Naive thymus-derived CD8-positive, alpha-beta T cell (primary cell): ENCODE measurements at regions not wholly inside any gene's neighbourhood (a gene's known extent, or its start where the extent isn't known, plus 50 kb on each side); places are given as distances from the start of the nearest gene placed in this dataset.
A peak's percentile ranks its signal among the peaks of the same experiment; 100 is the strongest.

ENCODE experiments used
- ATAC-seq, 2 donors: fragments of 150-1000 bp; cut with Tn5 transposase in 1 of 2; sonication (Bioruptor Pico), chemical (Tn5 transposase) in 1 of 2; 1 replicate in 1 of 2; 2 replicates in 1 of 2; pipeline ENCODE4 v1.10.0; 2021; ENCODE audit warnings: mild to moderate bottlenecking in 2 of 2, moderate library complexity in 2 of 2
- POLR2A ChIA-PET: fragments of 350-600 bp; sonication (Branson Sonifier 250); formaldehyde crosslinking; loops from one replicate; lab custom pipeline; 2021; ENCODE audit warnings: antibody characterized with exemption; lab: Charles Lee
- DNase-seq, 10 donors: peaks; one replicate each; pipeline versions ENCODE4 v3.0.0 to v3.0.0-alpha.2; 2020 to 2022
- H3K27ac Mint-ChIP-seq, 10 donors: one replicate each; pipeline ENCODE4 v1.8.0; 2020 to 2022; ENCODE audit warnings: mild to moderate bottlenecking in 10 of 10, mixed read lengths in 10 of 10, moderate library complexity in 4 of 10, inconsistent platforms in 1 of 10
- H3K27me3 Mint-ChIP-seq, 5 donors: one replicate each; pipeline ENCODE4 v1.8.0; 2021 to 2022; ENCODE audit warnings: mixed read lengths in 5 of 5
- H3K36me3 Mint-ChIP-seq, 3 donors: one replicate each; pipeline ENCODE4 v1.8.0; 2020 to 2022; ENCODE audit warnings: mixed read lengths in 3 of 3, mild to moderate bottlenecking in 2 of 3, inconsistent platforms in 1 of 3
- H3K4me1 Mint-ChIP-seq, 4 donors: one replicate each; pipeline ENCODE4 v1.8.0; 2021 to 2022; ENCODE audit warnings: mixed read lengths in 4 of 4
- H3K4me3 Mint-ChIP-seq, 10 donors: one replicate each; pipeline ENCODE4 v1.8.0; 2020 to 2022; ENCODE audit warnings: mild to moderate bottlenecking in 10 of 10, mixed read lengths in 10 of 10, moderate library complexity in 6 of 10, inconsistent platforms in 1 of 10
- H3K9me3 Mint-ChIP-seq, 9 donors: one replicate each; pipeline ENCODE4 v1.8.0; 2020 to 2022; ENCODE audit warnings: mixed read lengths in 9 of 9, mild to moderate bottlenecking in 3 of 9, inconsistent platforms in 1 of 9, moderate library complexity in 1 of 9

DNA sequence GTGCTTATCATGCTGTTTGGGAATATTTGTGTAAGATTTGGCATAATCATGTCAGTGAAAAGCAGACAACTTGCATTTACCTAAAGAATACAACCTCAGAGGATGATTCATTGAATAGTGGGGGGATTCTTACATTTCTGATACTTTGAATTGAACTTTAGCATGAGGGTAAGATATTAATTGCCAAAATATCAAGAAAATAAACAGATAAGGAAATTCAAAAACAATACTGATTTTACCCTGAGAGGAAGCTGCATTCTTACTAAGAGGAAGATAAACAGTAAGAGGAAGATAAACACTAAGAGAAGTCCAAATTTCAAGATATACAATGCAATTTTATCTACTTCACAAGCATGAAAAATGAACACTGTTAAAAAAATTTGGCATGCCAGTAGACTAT, 2564.3 kb upstream of the PCDH20 start:
- DNase-seq: no peak
- no peaks in the 10 kb centered on the region for H3K36me3 Mint-ChIP-seq

DNA sequence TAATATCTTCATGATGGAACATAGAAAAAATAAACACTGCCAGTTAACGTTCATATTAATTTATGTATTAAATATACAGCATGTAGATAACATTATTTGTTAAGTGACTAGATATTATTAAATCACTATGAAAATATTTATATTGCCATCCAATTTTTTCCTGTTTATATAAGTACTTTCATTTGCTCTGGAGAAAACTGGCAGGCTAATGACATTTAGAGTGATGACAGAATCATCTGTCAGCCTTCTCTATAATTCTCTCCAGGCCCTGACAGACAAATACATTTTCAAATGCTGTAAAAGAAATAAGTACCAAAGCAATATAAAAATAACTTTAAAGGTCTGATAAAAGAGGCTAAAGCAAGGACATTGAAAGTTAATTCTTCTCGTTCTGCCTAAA, 2556.7 kb upstream of the PCDH20 start:
- peaks cover 2 to 31% (median 10%) of the 10 kb centered on the region in 9 donors for H3K9me3 Mint-ChIP-seq
- no peaks in the 10 kb centered on the region for H3K36me3 Mint-ChIP-seq
- ATAC-seq: no peak

More for the DNA sequence above, 2564.3 kb upstream of the PCDH20 start:
- Mint-ChIP-seq H3K4me1 (no peaks in the 10 kb centered on the region), H3K9me3 (peaks cover 0 to 30% (median 6%) of the 10 kb centered on the region in 9 donors), H3K27ac (no peak overlapping the region), H3K4me3 (no peak overlapping the region), H3K27me3 (no peaks in the 10 kb centered on the region)
- POLR2A ChIA-PET: no interaction called here
- no peak for ATAC-seq

DNA sequence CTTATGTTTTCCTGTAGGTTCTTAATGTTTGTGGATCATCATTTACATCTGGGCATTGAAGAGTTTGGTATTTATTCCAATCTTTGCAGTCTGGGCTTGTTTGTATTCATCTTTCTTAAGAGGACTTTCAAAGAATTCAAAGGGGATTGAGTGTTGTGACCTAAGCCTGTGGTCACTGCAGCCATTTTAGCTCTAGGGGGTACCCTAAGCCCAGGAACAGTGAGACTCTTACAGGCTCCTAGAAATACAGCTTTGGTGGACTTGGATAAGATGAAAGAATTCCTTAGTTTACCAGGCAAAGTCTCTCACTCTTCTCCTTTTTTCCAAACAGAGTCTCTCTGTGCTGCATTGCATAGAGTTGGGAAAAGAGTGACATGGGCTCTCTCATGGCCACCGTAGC, 2539.0 kb upstream of the PCDH20 start:
- H3K27me3 Mint-ChIP-seq: no peaks in the 10 kb centered on the region

More for the DNA sequence above, 2556.7 kb upstream of the PCDH20 start:
- POLR2A ChIA-PET: no interaction called here
- no peak for DNase-seq
- no peak overlapping the region for H3K27ac Mint-ChIP-seq
- no peak overlapping the region for H3K4me3 Mint-ChIP-seq
- no peaks in the 10 kb centered on the region for H3K27me3 Mint-ChIP-seq
- H3K4me1 Mint-ChIP-seq: no peaks in the 10 kb centered on the region

DNA sequence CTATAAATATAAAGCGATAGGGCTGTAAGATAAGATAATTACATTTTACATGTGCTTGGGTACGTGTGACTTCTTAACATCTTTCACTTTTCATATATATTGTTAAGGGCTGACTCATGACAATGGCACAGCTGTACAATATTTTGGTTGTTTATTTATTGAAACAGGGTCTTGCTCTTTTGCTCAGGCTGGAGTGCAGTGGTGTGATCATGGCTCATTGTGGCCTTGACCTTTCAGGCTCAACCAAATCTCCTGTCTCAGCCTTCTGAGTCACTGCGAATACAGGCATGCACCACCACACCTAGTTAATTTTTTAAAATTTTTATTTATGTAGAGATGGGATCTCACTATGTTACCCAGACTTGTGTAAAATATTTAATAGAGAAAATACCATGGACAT, 2532.4 kb upstream of the PCDH20 start:
- H3K4me3 Mint-ChIP-seq: no peak overlapping the region
- ATAC-seq (no peak), DNase-seq (no peak)
- peaks cover 0 to 11% (median 5%) of the 10 kb centered on the region in 9 donors for H3K9me3 Mint-ChIP-seq
- H3K4me1 Mint-ChIP-seq: no peaks in the 10 kb centered on the region
- H3K36me3 Mint-ChIP-seq: no peaks in the 10 kb centered on the region
- POLR2A ChIA-PET: no interaction called here
- no peaks in the 10 kb centered on the region for H3K27me3 Mint-ChIP-seq
- no peak overlapping the region for H3K27ac Mint-ChIP-seq

More for the DNA sequence above, 2539.0 kb upstream of the PCDH20 start:
- Mint-ChIP-seq H3K36me3 (peaks cover 0 to 8% (median 0%) of the 10 kb centered on the region in 3 donors), H3K9me3 (peaks cover 5 to 21% (median 11%) of the 10 kb centered on the region in 9 donors), H3K27ac (no peak overlapping the region), H3K4me3 (no peak overlapping the region), H3K4me1 (no peaks in the 10 kb centered on the region)
- POLR2A ChIA-PET: no interaction called here
- no peak for DNase-seq
- ATAC-seq: no peak

DNA sequence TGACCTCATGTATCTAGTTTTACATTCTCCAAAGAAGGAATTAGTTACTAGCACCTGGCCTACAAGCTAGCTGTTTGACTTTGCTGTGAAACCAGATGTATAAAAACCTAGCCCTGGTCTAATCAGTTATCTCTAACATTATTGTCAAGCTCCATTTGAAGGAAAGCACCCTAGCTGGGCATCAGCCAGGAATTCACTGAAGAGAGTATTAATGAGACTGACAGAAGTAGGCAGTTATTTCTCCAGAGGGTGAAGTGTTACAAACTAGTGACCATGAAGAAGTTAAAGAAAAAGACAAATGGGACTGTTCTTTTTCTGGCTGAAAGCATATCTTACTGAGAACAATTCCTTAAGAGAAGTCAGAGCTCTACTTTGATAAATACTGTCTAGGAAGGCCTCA, 2529.3 kb upstream of the PCDH20 start:
- Mint-ChIP-seq H3K4me3 (no peak overlapping the region), H3K9me3 (peaks cover 0 to 2% (median 0%) of the 10 kb centered on the region in 9 donors), H3K4me1 (no peaks in the 10 kb centered on the region), H3K27ac (no peak overlapping the region), H3K36me3 (no peaks in the 10 kb centered on the region), H3K27me3 (no peaks in the 10 kb centered on the region)
- POLR2A ChIA-PET: no interaction called here
- ATAC-seq: no peak
- no peak for DNase-seq

DNA sequence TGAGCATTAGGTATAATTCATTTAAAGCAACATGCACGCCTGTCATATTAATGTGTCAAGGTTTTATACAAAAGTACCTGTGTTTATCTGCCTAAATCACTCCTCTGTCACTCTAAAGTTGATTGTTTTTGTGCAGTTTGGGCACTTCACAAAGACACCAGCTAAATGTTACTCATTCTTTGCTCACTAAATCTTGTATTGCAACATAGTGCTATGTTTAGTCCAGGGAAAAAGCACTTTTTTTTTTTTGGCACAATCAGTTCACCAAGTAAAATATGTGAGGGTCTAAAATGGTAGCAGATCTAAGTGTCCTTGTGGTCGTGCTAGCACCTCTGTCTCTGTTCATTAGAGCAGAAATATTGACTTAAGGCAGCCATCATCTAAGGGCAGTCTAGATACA, 2526.7 kb upstream of the PCDH20 start:
- DNase-seq (no peak), ATAC-seq (no peak)
- Mint-ChIP-seq H3K36me3 (no peaks in the 10 kb centered on the region), H3K4me1 (no peaks in the 10 kb centered on the region), H3K27me3 (no peaks in the 10 kb centered on the region), H3K27ac (no peak overlapping the region), H3K9me3 (peaks cover 0 to 5% (median 2%) of the 10 kb centered on the region in 9 donors), H3K4me3 (no peak overlapping the region)
- POLR2A ChIA-PET: no interaction called here

DNA sequence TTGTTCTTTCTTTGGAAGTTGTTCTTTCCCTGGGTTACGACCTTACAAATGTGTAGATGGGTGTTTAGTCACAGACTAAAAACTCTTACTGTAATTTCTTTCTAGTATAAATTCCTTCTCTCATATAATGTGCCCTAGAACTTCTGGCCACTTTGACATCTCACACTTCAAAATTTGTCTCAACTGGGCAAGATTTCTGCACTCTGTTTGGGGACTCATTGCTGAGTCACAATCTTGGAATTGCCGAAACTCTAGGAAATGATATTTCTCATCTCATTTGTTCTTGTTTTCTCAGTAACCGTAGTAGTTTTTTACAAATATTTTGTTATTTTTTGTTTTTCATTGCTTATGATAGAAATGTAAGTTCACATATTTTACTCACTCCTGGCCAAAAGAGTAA, 2523.2 kb upstream of the PCDH20 start:
- Mint-ChIP-seq H3K4me3 (no peak overlapping the region), H3K36me3 (no peaks in the 10 kb centered on the region), H3K4me1 (no peaks in the 10 kb centered on the region), H3K27ac (no peak overlapping the region), H3K9me3 (peaks cover 1 to 28% (median 17%) of the 10 kb centered on the region in 9 donors), H3K27me3 (no peaks in the 10 kb centered on the region)
- POLR2A ChIA-PET: no interaction called here
- DNase-seq (no peak), ATAC-seq (no peak)

DNA sequence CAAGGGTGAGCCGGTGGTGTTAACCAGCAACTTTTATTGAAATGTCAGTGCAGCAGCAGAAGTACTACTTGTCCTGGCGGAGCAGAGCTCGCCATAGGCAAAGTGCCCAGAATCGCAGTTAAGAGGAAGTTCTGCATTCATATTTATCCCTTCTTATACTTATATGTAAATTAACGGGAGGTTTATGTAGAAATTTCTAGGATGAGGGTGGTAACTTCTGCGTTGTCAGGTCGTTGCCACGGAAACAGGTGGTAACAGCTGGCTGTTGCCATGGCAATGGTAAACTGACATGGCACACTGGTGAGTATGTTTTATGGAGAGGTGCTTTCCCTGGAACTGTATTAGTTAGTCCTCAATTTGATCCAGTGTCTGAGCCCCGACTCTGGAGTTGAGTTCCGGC, 2494.9 kb upstream of the PCDH20 start:
- Mint-ChIP-seq H3K27ac (no peak overlapping the region), H3K4me1 (no peaks in the 10 kb centered on the region), H3K4me3 (no peak overlapping the region), H3K27me3 (no peaks in the 10 kb centered on the region), H3K36me3 (no peaks in the 10 kb centered on the region), H3K9me3 (peaks cover 0 to 35% (median 3%) of the 10 kb centered on the region in 9 donors)
- POLR2A ChIA-PET: no interaction called here
- no peak for ATAC-seq
- DNase-seq: no peak

DNA sequence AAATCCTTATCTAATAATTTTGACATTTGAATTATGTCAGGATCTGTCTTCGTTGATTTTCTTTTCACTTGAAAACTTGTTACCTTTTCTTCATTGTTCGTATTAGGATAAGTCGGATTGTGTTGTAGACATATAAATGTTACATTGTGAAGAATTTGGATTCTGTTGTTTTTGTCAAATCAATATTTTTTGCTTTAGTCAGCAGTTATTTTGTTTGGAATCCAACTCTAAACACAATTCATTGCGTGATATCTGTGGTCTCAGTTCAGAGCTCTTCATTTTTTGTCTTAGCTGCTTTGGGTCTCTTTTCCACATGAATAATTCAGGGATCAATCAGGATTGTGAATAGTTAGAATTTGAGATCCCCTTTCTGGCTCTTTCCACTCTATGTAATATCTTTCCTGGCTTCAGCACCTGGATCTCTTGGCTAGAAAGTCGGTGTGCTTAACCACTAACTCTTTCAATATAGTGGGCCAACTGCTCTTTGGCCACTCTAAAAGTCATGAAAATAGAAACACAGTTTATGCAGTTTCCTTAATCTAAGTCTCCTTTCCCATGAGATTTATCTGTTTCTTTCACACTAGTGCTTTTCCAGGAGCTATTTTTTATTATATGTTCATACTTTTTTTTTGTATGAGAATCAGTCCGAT, 2494.2 kb upstream of the PCDH20 start:
- no peak overlapping the region for H3K27ac Mint-ChIP-seq
- H3K27me3 Mint-ChIP-seq: no peaks in the 10 kb centered on the region
- H3K9me3 Mint-ChIP-seq: peaks cover 0 to 31% (median 3%) of the 10 kb centered on the region in 9 donors
- H3K36me3 Mint-ChIP-seq: no peaks in the 10 kb centered on the region
- no peak for ATAC-seq
- no peak overlapping the region for H3K4me3 Mint-ChIP-seq
- H3K4me1 Mint-ChIP-seq: no peaks in the 10 kb centered on the region
- no peak for DNase-seq
- POLR2A ChIA-PET: no interaction called here

DNA sequence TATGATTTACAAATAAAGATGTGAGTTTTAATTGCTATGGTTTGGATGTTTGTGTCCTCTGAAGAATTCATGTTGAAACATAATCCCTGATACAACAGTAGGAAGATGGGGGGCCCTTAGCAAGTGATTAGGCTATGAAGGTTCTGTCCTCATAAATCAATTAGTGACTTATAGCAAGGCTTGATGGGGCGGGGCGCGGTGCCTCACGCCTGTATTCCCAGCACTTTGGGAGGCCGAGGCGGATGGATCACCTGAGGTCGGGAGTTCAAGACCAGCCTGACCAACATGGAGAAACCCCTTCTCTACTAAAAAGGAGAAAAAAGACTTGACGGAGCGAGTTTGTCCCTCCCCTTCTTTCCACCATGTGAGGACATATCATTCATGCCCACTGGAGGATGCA, 2486.5 kb upstream of the PCDH20 start:
- no peaks in the 10 kb centered on the region for H3K36me3 Mint-ChIP-seq
- H3K27me3 Mint-ChIP-seq: no peaks in the 10 kb centered on the region
- DNase-seq (no peak), ATAC-seq (no peak)
- peaks cover 0 to 20% (median 5%) of the 10 kb centered on the region in 9 donors for H3K9me3 Mint-ChIP-seq
- no peaks in the 10 kb centered on the region for H3K4me1 Mint-ChIP-seq
- H3K27ac Mint-ChIP-seq: peak overlapping the region in 1 of 10 donors; percentile 75
- POLR2A ChIA-PET: no interaction called here
- no peak overlapping the region for H3K4me3 Mint-ChIP-seq

DNA sequence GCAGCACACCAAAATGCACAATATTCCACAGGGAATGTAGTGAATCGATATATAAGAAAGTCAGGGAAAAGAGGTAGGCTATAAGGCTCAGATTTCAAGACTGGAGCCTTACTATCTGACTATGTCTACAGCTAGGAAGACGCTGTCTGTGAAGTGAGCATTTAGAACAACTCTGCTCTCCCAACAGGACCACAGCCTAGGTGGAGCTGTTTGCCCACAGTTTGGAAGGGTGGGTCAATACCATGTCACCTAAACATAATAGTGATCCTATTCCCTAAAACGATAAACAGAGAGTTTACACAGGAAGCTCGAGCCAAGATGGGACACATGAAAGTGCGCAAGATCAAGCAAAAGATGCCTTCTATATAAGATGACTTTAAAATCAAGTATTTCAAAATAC, 2486.0 kb upstream of the PCDH20 start:
- Mint-ChIP-seq H3K36me3 (no peaks in the 10 kb centered on the region), H3K27me3 (no peaks in the 10 kb centered on the region), H3K4me1 (no peaks in the 10 kb centered on the region), H3K9me3 (peaks cover 0 to 16% (median 5%) of the 10 kb centered on the region in 9 donors), H3K4me3 (no peak overlapping the region), H3K27ac (no peak overlapping the region)
- DNase-seq (no peak), ATAC-seq (no peak)
- POLR2A ChIA-PET: no interaction called here

DNA sequence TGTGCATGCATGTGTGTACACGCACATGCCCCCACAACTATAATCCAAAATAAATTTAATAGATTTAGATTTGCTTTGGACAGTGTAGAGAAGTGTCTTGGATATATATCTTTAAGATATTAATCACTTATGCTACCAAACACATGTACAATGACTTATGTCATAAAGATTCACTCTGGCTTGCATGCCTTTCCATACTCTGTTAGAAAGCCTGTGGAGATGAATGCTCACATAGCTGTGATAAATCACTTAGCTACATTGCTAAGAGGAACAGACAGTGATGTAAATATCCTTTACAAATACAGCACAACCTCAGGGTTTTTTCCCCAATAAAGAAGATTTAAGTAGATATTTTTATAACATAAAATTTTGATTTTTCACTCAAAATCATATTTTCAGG, 2484.8 kb upstream of the PCDH20 start:
- no peak for ATAC-seq
- Mint-ChIP-seq H3K4me3 (no peak overlapping the region), H3K27ac (no peak overlapping the region), H3K4me1 (no peaks in the 10 kb centered on the region), H3K27me3 (no peaks in the 10 kb centered on the region), H3K9me3 (peaks cover 0 to 18% (median 5%) of the 10 kb centered on the region in 9 donors), H3K36me3 (no peaks in the 10 kb centered on the region)
- POLR2A ChIA-PET: no interaction called here
- no peak for DNase-seq

DNA sequence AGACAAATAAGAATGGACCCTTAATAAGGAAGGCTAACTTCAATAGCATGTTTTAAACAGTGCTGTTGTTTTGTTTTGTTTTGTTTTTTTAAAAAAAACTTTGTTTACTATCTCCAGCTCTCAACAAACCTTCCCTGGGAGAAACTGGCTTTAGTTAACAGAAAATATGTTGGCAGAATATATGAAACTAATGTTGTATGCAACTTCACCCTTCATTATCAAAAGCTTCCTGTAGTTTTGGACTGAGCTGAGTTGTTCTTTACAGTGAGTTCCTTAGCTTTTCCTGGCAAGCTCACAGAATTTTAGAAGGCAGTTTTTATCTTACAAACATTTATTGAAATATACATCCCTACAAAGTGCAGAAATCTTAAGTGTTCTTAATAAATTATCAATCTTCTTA, 2480.7 kb upstream of the PCDH20 start:
- ATAC-seq: no peak
- POLR2A ChIA-PET: no interaction called here
- Mint-ChIP-seq H3K9me3 (peaks cover 0 to 9% (median 0%) of the 10 kb centered on the region in 9 donors), H3K36me3 (no peaks in the 10 kb centered on the region), H3K4me3 (no peak overlapping the region), H3K27me3 (no peaks in the 10 kb centered on the region), H3K4me1 (no peaks in the 10 kb centered on the region), H3K27ac (no peak overlapping the region)
- DNase-seq: no peak

DNA sequence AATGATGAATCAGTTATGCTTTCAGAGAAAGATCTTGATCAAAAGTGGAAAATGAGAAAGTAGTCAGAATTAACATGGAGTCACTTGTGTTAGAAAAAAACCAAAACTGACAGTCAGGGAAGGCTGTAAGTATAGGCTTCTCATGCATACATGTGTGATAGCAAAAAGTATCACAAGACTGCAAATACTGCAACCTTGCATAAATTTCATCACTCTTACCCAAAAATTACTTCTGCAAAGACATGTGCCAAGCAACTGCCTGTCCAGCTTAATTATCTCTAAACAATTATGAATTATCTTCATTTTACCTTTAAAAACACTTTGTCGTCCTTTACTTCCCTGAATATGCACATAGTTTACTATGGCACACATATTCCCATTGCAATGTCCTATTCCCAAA, 2466.4 kb upstream of the PCDH20 start:
- ATAC-seq (no peak), DNase-seq (no peak)
- no peak overlapping the region for H3K27ac Mint-ChIP-seq
- no peak overlapping the region for H3K4me3 Mint-ChIP-seq
- H3K4me1 Mint-ChIP-seq: no peaks in the 10 kb centered on the region
- H3K9me3 Mint-ChIP-seq: peaks cover 0 to 30% (median 6%) of the 10 kb centered on the region in 9 donors
- H3K27me3 Mint-ChIP-seq: no peaks in the 10 kb centered on the region
- POLR2A ChIA-PET: no interaction called here
- peaks cover 0 to 7% (median 0%) of the 10 kb centered on the region in 3 donors for H3K36me3 Mint-ChIP-seq
